GM12873 (cell line): ENCODE measurements at regions not wholly inside any gene's neighbourhood (a gene's known extent, or its start where the extent isn't known, plus 50 kb on each side); places are given as distances from the start of the nearest gene placed in this dataset.

Experiments
- CTCF ChIP-seq: IDR thresholded peaks from 2 replicates; pipeline ENCODE4 v1.5.1; 2012; ENCODE audit warnings: low read depth, mild to moderate bottlenecking, moderate library complexity, low read length, control low read depth; ENCODE audit not compliant: insufficient read depth; ENCODE audit errors: missing control alignments

- no peak for TF ChIP-seq CTCF
Measured at GRCh38 chr4:26135331-26135730, 185.5 kb upstream of the RBPJ start.

GRCh38 chr4:26136615-26137014, 184.2 kb upstream of the RBPJ start:
- no peak for TF ChIP-seq CTCF

- TF ChIP-seq CTCF: no peak
Measured at GRCh38 chr4:26137288-26137687, 183.5 kb upstream of the RBPJ start.

- no peak for TF ChIP-seq CTCF
Measured at GRCh38 chr4:26139310-26139924, 181.4 kb upstream of the RBPJ start.

- no peak for TF ChIP-seq CTCF
Measured at GRCh38 chr4:26140150-26140898, 180.5 kb upstream of the RBPJ start.

- no peak for TF ChIP-seq CTCF
Measured at GRCh38 chr4:26141051-26141721, 179.6 kb upstream of the RBPJ start.

- TF ChIP-seq CTCF: no peak
Measured at GRCh38 chr4:26141911-26142638, 178.7 kb upstream of the RBPJ start.
